ENCODE measurements at regions not wholly inside any gene's neighbourhood (a gene's known extent, or its start where the extent isn't known, plus 50 kb on each side); places are given as distances from the start of the nearest gene placed in this dataset.

- TF ChIP-seq CTCF (IDR thresholded peaks at IDR 0.05; ENCODE audit: low read length) (no peak), EZH2 (IDR thresholded peaks at IDR 0.05; ENCODE audit: borderline replicate concordance, low read length) (no peak)
Observed at GRCh38 chr12:92032101-92032500, 113.5 kb downstream of the BTG1 start.
